Subcutaneous abdominal adipose tissue (tissue), 5 donors: ENCODE measurements at regions not wholly inside any gene's neighbourhood (a gene's known extent, or its start where the extent isn't known, plus 50 kb on each side); places are given as distances from the start of the nearest gene placed in this dataset.

Source experiments
- H3K27ac ChIP-seq: one replicate; pipeline ENCODE4 v1.7.0; 2013; ENCODE audit warnings: low read depth, mild to moderate bottlenecking, inconsistent platforms, low read length, moderate library complexity
- H3K27me3 ChIP-seq, 5 donors: one replicate each; pipeline ENCODE4 v1.7.0; 2013; ENCODE audit warnings: low read length in 5 of 5, inconsistent platforms in 1 of 5; ENCODE audit not compliant: control insufficient read depth in 5 of 5, insufficient read depth in 4 of 5
- H3K36me3 ChIP-seq, 5 donors: one replicate each; pipeline ENCODE4 v1.7.0; 2013; ENCODE audit warnings: low read length in 5 of 5; ENCODE audit not compliant: control insufficient read depth in 5 of 5, insufficient read depth in 5 of 5
- H3K4me1 ChIP-seq, 5 donors: one replicate each; pipeline ENCODE4 v1.7.0; 2013; ENCODE audit warnings: low read length in 5 of 5, mild to moderate bottlenecking in 3 of 5, moderate library complexity in 1 of 5; ENCODE audit not compliant: control insufficient read depth in 5 of 5, insufficient read depth in 5 of 5
- H3K4me3 ChIP-seq, 5 donors: one replicate each; pipeline ENCODE4 v1.7.0; 2013; ENCODE audit warnings: low read length in 5 of 5, low read depth in 1 of 5
- H3K9ac ChIP-seq, 5 donors: one replicate each; pipeline ENCODE4 v1.7.0; 2013; ENCODE audit warnings: low read length in 5 of 5, mild to moderate bottlenecking in 4 of 5, moderate library complexity in 3 of 5
- H3K9me3 ChIP-seq, 5 donors: one replicate each; pipeline ENCODE4 v1.7.0; 2013; ENCODE audit warnings: low read length in 5 of 5; ENCODE audit not compliant: control insufficient read depth in 5 of 5
- donor health status: healthy.
- donor health status: healthy.
- donor health status: healthy.
- donor health status: healthy.
- donor health status: healthy.

DNA sequence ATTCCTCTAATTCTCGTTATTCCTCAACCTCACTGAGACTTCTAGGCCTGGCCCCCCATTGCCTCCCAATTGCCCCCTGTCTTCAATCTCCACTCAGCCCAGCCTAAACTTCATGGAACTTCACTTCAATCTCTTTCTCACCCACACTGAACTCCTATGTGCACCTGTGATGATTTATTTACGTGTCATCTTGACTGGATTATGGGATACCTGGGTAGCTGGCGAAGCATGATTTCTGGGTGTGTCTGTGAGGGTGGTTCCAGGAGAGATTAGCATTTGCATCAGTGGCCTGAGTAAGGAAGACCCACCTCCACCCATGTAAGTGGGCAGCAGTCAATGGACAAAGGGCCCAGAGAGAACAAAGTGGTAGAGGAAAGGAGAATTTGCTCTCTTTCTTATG is 587.0 kb downstream of the NPHP4 start:
- Histone ChIP-seq H3K4me3 (no peak overlapping the region), H3K4me1 (peaks cover 0 to 2% (median 0%) of the 10 kb centered on the region in 5 donors), H3K9ac (no peak overlapping the region), H3K36me3 (no peaks in the 10 kb centered on the region), H3K27ac (no peak overlapping the region), H3K9me3 (peaks cover 0 to 3% (median 0%) of the 10 kb centered on the region in 5 donors), H3K27me3 (peaks cover 0 to 11% (median 0%) of the 10 kb centered on the region in 5 donors)

GRCh38 chr1:5404412-5405203 is 587.6 kb downstream of the NPHP4 start:
- H3K27ac ChIP-seq = no peak overlapping the region
- H3K27me3 ChIP-seq = peaks cover 0 to 6% (median 0%) of the 10 kb centered on the region in 5 donors
- no peak overlapping the region for H3K4me3 ChIP-seq
- peaks cover 0 to 3% (median 0%) of the 10 kb centered on the region in 5 donors for H3K9me3 ChIP-seq
- peaks cover 0 to 2% (median 0%) of the 10 kb centered on the region in 5 donors for H3K4me1 ChIP-seq
- H3K36me3 ChIP-seq = no peaks in the 10 kb centered on the region
- no peak overlapping the region for H3K9ac ChIP-seq

DNA sequence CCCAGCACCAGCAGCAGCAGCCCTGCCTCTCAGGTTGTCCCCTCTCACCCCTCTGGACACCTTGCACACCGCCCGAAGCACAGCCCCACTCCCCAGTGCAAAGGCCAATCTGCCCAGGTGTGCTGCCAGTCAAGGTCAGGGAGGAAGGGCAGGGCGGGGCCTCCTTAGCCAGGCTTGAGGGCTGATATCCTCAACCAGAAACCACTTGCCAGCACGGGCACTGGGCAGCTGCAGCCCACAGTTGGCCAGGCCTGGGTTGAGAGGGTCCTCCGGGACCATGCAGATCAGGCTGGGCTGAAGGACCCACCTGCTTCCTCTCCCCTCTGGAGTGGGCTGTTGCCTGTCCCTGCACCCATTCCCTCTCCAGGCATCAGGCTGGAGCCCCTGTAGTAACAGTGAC is 588.3 kb downstream of the NPHP4 start:
- Histone ChIP-seq H3K36me3 (no peaks in the 10 kb centered on the region), H3K4me1 (peaks cover 0 to 2% (median 0%) of the 10 kb centered on the region in 5 donors), H3K27me3 (peaks cover 0 to 6% (median 0%) of the 10 kb centered on the region in 5 donors), H3K9me3 (no peaks in the 10 kb centered on the region), H3K27ac (no peak overlapping the region), H3K4me3 (no peak overlapping the region), H3K9ac (no peak overlapping the region)

DNA sequence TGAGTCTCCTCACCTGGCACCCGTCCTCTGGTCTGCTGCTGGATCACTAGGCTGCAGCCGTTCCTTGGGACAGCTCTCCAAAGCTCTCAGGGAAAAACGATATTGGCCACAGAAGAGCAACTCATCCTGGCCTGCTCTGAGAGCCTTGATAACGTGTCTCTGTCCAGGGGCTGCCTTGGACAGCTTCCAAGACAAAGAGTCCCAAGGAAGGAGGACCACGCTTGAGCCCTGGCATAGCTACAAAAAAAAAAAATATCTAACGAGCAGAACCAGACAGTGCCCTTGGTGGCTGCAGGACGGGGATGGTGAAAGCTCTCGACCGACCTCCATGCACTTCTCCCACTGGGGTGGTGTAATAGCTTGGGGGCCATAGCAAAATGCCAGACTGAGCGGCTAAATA is 589.6 kb downstream of the NPHP4 start:
- Histone ChIP-seq H3K27ac (no peak overlapping the region), H3K9ac (no peak overlapping the region)

DNA sequence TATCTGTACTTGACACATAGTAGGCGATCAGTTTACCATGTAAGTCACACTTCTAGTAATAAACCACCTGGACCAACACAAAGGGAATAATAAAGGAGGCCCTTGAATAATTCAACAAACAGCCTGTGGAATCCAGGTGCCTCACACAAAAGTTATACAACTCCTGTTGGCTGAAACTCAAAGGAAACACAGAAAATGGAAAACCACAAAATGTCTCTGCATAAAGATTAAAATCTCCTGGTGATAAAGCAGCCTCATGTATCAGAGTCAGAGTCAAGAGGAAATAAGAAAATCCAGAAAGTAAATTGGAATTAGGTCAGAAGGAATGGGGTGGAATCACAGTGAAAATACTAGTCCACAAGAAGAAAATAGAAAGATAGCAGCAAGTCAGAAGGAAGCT is 592.5 kb downstream of the NPHP4 start:
- Histone ChIP-seq H3K27ac (no peak overlapping the region), H3K4me3 (no peak overlapping the region), H3K9me3 (peaks cover 0 to 7% (median 4%) of the 10 kb centered on the region in 5 donors), H3K4me1 (peaks cover 0 to 2% (median 0%) of the 10 kb centered on the region in 5 donors), H3K9ac (no peak overlapping the region), H3K27me3 (peaks cover 0 to 6% (median 2%) of the 10 kb centered on the region in 5 donors), H3K36me3 (no peaks in the 10 kb centered on the region)

More for the DNA sequence above, 589.6 kb downstream of the NPHP4 start:
- Histone ChIP-seq H3K9me3 (no peaks in the 10 kb centered on the region), H3K36me3 (no peaks in the 10 kb centered on the region), H3K4me1 (peaks cover 0 to 2% (median 0%) of the 10 kb centered on the region in 5 donors), H3K4me3 (no peak overlapping the region), H3K27me3 (peaks cover 0 to 6% (median 0%) of the 10 kb centered on the region in 5 donors)

GRCh38 chr1:5396593-5396992 is 595.6 kb downstream of the NPHP4 start:
- H3K9me3 ChIP-seq = peaks cover 0 to 7% (median 4%) of the 10 kb centered on the region in 5 donors
- H3K9ac ChIP-seq = no peak overlapping the region

DNA sequence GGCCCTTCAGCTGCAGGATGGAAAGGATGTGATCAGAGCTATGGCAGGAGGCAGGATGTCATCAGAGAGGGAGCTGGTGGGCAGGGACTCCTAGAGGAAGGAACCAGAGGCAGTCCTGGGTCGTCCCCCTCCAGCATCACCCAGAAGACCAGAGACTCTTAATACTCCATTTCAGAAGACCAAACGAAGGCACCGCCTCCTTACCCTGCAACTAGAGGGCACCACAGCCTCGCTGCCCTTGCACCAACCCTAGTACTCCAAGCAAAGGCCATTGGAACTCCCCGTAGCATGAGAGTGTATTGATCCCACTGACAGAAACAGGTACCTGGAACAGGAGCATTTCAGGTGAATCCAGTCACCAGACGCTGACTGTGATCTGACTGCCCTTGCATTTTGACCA is 598.1 kb downstream of the NPHP4 start:
- Histone ChIP-seq H3K4me1 (no peaks in the 10 kb centered on the region), H3K27ac (no peak overlapping the region), H3K9me3 (peaks cover 0 to 7% (median 4%) of the 10 kb centered on the region in 5 donors), H3K36me3 (no peaks in the 10 kb centered on the region), H3K9ac (no peak overlapping the region), H3K4me3 (no peak overlapping the region), H3K27me3 (peaks cover 9 to 24% (median 17%) of the 10 kb centered on the region in 5 donors)

More at GRCh38 chr1:5396593-5396992, 595.6 kb downstream of the NPHP4 start:
- no peaks in the 10 kb centered on the region for H3K4me1 ChIP-seq
- no peaks in the 10 kb centered on the region for H3K36me3 ChIP-seq
- H3K4me3 ChIP-seq = no peak overlapping the region
- no peak overlapping the region for H3K27ac ChIP-seq
- H3K27me3 ChIP-seq = peaks cover 0 to 10% (median 4%) of the 10 kb centered on the region in 5 donors

DNA sequence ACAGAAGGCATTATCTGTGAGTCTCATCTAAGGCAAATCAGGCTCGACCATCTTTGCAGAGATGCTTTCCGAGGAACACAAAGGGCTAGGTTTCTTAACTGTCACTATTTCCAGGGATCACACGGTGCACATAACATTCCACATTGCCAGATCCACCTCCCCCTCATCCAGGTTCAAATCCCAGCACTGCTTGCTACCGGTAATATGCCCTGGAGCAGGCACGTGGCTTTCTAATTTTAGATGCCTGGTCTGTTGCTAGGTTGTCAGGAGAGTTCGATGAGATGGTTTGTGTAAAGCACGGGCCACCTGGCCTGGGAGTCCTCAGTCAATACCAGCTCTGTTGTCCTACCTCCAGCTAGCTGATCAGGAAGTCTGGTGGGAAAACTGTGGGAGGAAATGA is 598.6 kb downstream of the NPHP4 start:
- Histone ChIP-seq H3K36me3 (no peaks in the 10 kb centered on the region), H3K4me1 (no peaks in the 10 kb centered on the region), H3K27me3 (peaks cover 10 to 27% (median 17%) of the 10 kb centered on the region in 5 donors), H3K27ac (no peak overlapping the region), H3K4me3 (no peak overlapping the region), H3K9me3 (peaks cover 0 to 7% (median 4%) of the 10 kb centered on the region in 5 donors), H3K9ac (no peak overlapping the region)

GRCh38 chr1:5393146-5393545 is 599.1 kb downstream of the NPHP4 start:
- Histone ChIP-seq H3K4me1 (no peaks in the 10 kb centered on the region), H3K9ac (no peak overlapping the region), H3K4me3 (no peak overlapping the region), H3K27me3 (peaks cover 12 to 30% (median 17%) of the 10 kb centered on the region in 5 donors), H3K9me3 (peaks cover 0 to 7% (median 4%) of the 10 kb centered on the region in 5 donors), H3K27ac (no peak overlapping the region), H3K36me3 (no peaks in the 10 kb centered on the region)

GRCh38 chr1:5391725-5392124 is 600.5 kb downstream of the NPHP4 start:
- Histone ChIP-seq H3K9ac (no peak overlapping the region), H3K27ac (no peak overlapping the region), H3K36me3 (no peaks in the 10 kb centered on the region), H3K27me3 (peaks cover 12 to 37% (median 21%) of the 10 kb centered on the region in 5 donors), H3K9me3 (peaks cover 0 to 7% (median 4%) of the 10 kb centered on the region in 5 donors), H3K4me3 (no peak overlapping the region), H3K4me1 (no peaks in the 10 kb centered on the region)
